HL-60 (cell line): ENCODE measurements at regions not wholly inside any gene's neighbourhood (a gene's known extent, or its start where the extent isn't known, plus 50 kb on each side); places are given as distances from the start of the nearest gene placed in this dataset.

Experiments used
- GABPA ChIP-seq: IDR thresholded peaks from 2 replicates; pipeline ENCODE4 v1.6.1; 2012; ENCODE audit warnings: low read depth
- POLR2AphosphoS5 ChIP-seq: IDR thresholded peaks from 2 replicates; pipeline ENCODE4 v1.6.1; 2012; ENCODE audit warnings: low read depth
- TF ChIP-seq, protein P1 (sequence below): IDR thresholded peaks from one replicate; pipeline ENCODE4 v1.5.1; 2011; ENCODE audit warnings: low read length, control low read depth, inconsistent platforms; ENCODE audit not compliant: insufficient read depth

GRCh38 chr6:163655217-163656121 is 241.0 kb downstream of the QKI start:
- TF ChIP-seq, protein P1, sequence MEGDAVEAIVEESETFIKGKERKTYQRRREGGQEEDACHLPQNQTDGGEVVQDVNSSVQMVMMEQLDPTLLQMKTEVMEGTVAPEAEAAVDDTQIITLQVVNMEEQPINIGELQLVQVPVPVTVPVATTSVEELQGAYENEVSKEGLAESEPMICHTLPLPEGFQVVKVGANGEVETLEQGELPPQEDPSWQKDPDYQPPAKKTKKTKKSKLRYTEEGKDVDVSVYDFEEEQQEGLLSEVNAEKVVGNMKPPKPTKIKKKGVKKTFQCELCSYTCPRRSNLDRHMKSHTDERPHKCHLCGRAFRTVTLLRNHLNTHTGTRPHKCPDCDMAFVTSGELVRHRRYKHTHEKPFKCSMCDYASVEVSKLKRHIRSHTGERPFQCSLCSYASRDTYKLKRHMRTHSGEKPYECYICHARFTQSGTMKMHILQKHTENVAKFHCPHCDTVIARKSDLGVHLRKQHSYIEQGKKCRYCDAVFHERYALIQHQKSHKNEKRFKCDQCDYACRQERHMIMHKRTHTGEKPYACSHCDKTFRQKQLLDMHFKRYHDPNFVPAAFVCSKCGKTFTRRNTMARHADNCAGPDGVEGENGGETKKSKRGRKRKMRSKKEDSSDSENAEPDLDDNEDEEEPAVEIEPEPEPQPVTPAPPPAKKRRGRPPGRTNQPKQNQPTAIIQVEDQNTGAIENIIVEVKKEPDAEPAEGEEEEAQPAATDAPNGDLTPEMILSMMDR = no peak
- TF ChIP-seq POLR2AphosphoS5 = no peak
- no peak for TF ChIP-seq GABPA
